Fibroblast of upper back skin (primary cell): ENCODE measurements at regions not wholly inside any gene's neighbourhood (a gene's known extent, or its start where the extent isn't known, plus 50 kb on each side); places are given as distances from the start of the nearest gene placed in this dataset.

Experiments used
- DNase-seq: peaks from one replicate; pipeline ENCODE4 v3.0.0-alpha.2; 2013

GRCh38 chr13:47310401-47310800, 413.5 kb upstream of the HTR2A start:
- DNase-seq, result no peak

GRCh38 chr13:47306991-47307390, 410.1 kb upstream of the HTR2A start:
- no peak for DNase-seq

GRCh38 chr13:47303626-47304025, 406.8 kb upstream of the HTR2A start:
- DNase-seq, result no peak

GRCh38 chr13:47299304-47299703, 402.5 kb upstream of the HTR2A start:
- DNase-seq, result peak; percentile 10

- peak; percentile 24 for DNase-seq
These were observed 401.7 kb upstream of the HTR2A start for GRCh38 chr13:47298506-47298905.

- peak; percentile 18 for DNase-seq
These were observed 397.8 kb upstream of the HTR2A start for GRCh38 chr13:47294691-47295090.

GRCh38 chr13:47291107-47291656, 394.3 kb upstream of the HTR2A start:
- DNase-seq, result no peak

- DNase-seq, result peak; percentile 12
These were observed 392.7 kb upstream of the HTR2A start for GRCh38 chr13:47289567-47289966.

GRCh38 chr13:47288546-47288945, 391.7 kb upstream of the HTR2A start:
- DNase-seq, result peak; percentile 29

GRCh38 chr13:47287291-47287751, 390.5 kb upstream of the HTR2A start:
- DNase-seq, result peak; percentile 89

- DNase-seq, result no peak
These were observed 385.1 kb upstream of the HTR2A start for GRCh38 chr13:47281991-47282390.

GRCh38 chr13:47279920-47280319, 383.1 kb upstream of the HTR2A start:
- no peak for DNase-seq

GRCh38 chr13:47277774-47278173, 380.9 kb upstream of the HTR2A start:
- DNase-seq, result peak; percentile 18

- no peak for DNase-seq
These were observed 371.4 kb upstream of the HTR2A start for GRCh38 chr13:47268270-47268669.

GRCh38 chr13:47258384-47258783, 361.5 kb upstream of the HTR2A start:
- DNase-seq, result no peak

- peak; percentile 83 for DNase-seq
These were observed 359.8 kb upstream of the HTR2A start for GRCh38 chr13:47256618-47257017.

- peak; percentile 34 for DNase-seq
These were observed 355.8 kb upstream of the HTR2A start for GRCh38 chr13:47252627-47253026.

- DNase-seq, result peak; percentile 64
These were observed 354.9 kb upstream of the HTR2A start for GRCh38 chr13:47251771-47252170.

- peak; percentile 89 for DNase-seq
These were observed 353.3 kb upstream of the HTR2A start for GRCh38 chr13:47250146-47250545.

GRCh38 chr13:47249266-47249665, 352.4 kb upstream of the HTR2A start:
- DNase-seq, result peak; percentile 53

GRCh38 chr13:47241446-47241845, 344.6 kb upstream of the HTR2A start:
- DNase-seq, result no peak

GRCh38 chr13:47239025-47239424, 342.2 kb upstream of the HTR2A start:
- no peak for DNase-seq

GRCh38 chr13:47237571-47237970, 340.7 kb upstream of the HTR2A start:
- no peak for DNase-seq

GRCh38 chr13:47233734-47234133, 336.9 kb upstream of the HTR2A start:
- DNase-seq, result no peak

GRCh38 chr13:47232516-47232915, 335.7 kb upstream of the HTR2A start:
- DNase-seq, result no peak

GRCh38 chr13:47230155-47230554, 333.3 kb upstream of the HTR2A start:
- DNase-seq, result no peak
